MM.1S (cell line): ENCODE measurements at regions not wholly inside any gene's neighbourhood (a gene's known extent, or its start where the extent isn't known, plus 50 kb on each side); places are given as distances from the start of the nearest gene placed in this dataset.

ENCODE experiments used
- CTCF ChIP-seq: fragments of 300-600 bp; sonication (generic); IDR thresholded peaks from 2 replicates; pipeline ENCODE4 v1.5.1; 2016; ENCODE audit warnings: antibody characterized with exemption, low read length, mixed read lengths
- EZH2 ChIP-seq: fragments of 300-600 bp; sonication (generic); optimal IDR thresholded peaks from 2 replicates; pipeline ENCODE3; 2017; ENCODE audit warnings: low read depth, mild to moderate bottlenecking, antibody characterized with exemption, low read length, mixed read lengths
- EZH2phosphoT487 ChIP-seq: fragments of 300-600 bp; sonication (generic); IDR thresholded peaks from 2 replicates; pipeline ENCODE4 v1.6.1; 2018; ENCODE audit warnings: antibody characterized with exemption, low read length

GRCh38 chr3:64856977-64857516 lies 169.2 kb upstream of the ADAMTS9 start:
- TF ChIP-seq CTCF (no peak), EZH2 (no peak), EZH2phosphoT487 (no peak)
